ENCODE measurements at regions not wholly inside any gene's neighbourhood (a gene's known extent, or its start where the extent isn't known, plus 50 kb on each side); places are given as distances from the start of the nearest gene placed in this dataset.
A peak's percentile ranks its signal among the peaks of the same experiment; 100 is the strongest.

- in situ Hi-C loops (cut with HindIII; ENCODE audit: low pct_ligation_motif_present, low sequenced_read_pairs), result no loop called here
- Histone ChIP-seq H3K27ac (no peak overlapping the region), H3K27me3 (replicated peaks) (no peaks in the 10 kb centered on the region), H3K4me3 (ENCODE audit: low read depth, low read length) (no peak overlapping the region), H3K36me3 (replicated peaks) (no peaks in the 10 kb centered on the region)
- TF ChIP-seq CTCF (IDR thresholded peaks at IDR 0.05; ENCODE audit: low read depth, low read length, missing control alignments), result peak; percentile 25
- peak; percentile 75 for DNase-seq
Observed at GRCh38 chr1:31127266-31127665, 61.7 kb upstream of the PUM1 start.

DNA sequence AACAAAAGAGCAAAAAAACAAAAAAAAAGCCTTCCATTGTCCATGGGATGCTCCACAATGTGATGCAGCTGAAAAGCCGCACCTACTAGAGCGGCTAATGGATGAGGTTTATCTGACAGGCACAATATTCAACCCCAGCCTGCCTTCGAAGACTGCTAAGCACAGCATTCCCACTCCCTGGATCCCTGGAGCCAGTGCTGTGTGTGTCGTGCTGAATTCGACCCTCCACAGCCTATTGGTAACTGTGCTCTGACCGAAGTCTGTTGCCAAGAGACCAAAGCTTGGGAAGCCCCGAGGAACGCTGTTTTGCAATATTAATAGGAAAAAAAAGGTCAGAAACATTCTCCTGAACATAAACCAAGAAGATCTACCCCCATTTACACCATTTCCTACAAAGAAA, 57.2 kb upstream of the PUM1 start:
- DNase-seq, result no peak
- TF ChIP-seq CTCF (IDR thresholded peaks at IDR 0.05; ENCODE audit: low read depth, low read length, missing control alignments), result no peak
- Histone ChIP-seq H3K36me3 (replicated peaks) (no peaks in the 10 kb centered on the region), H3K27ac (no peak overlapping the region), H3K27me3 (replicated peaks) (no peaks in the 10 kb centered on the region), H3K4me3 (ENCODE audit: low read depth, low read length) (no peak overlapping the region)
- in situ Hi-C loops (cut with HindIII; ENCODE audit: low pct_ligation_motif_present, low sequenced_read_pairs), result no loop called here

- in situ Hi-C loops (cut with HindIII; ENCODE audit: low pct_ligation_motif_present, low sequenced_read_pairs), result no loop called here
- DNase-seq, result no peak
Observed at GRCh38 chr1:31122101-31122735, 56.7 kb upstream of the PUM1 start.

GRCh38 chr1:31120783-31121180, 55.3 kb upstream of the PUM1 start:
- Histone ChIP-seq H3K36me3 (replicated peaks) (no peaks in the 10 kb centered on the region), H3K4me3 (ENCODE audit: low read depth, low read length) (no peak overlapping the region), H3K27ac (no peak overlapping the region), H3K27me3 (replicated peaks) (no peaks in the 10 kb centered on the region)
- no peak for DNase-seq
- TF ChIP-seq CTCF (IDR thresholded peaks at IDR 0.05; ENCODE audit: low read depth, low read length, missing control alignments), result no peak
- in situ Hi-C loops (cut with HindIII; ENCODE audit: low pct_ligation_motif_present, low sequenced_read_pairs), result no loop called here

More at GRCh38 chr1:31122101-31122735, 56.7 kb upstream of the PUM1 start:
- H3K27me3 ChIP-seq (replicated peaks), result no peaks in the 10 kb centered on the region
- H3K4me3 ChIP-seq (ENCODE audit: low read depth, low read length), result no peak overlapping the region
- H3K27ac ChIP-seq, result no peak overlapping the region
- H3K36me3 ChIP-seq (replicated peaks), result no peaks in the 10 kb centered on the region
- no peak for TF ChIP-seq CTCF (IDR thresholded peaks at IDR 0.05; ENCODE audit: low read depth, low read length, missing control alignments)

GRCh38 chr1:31116022-31116421, 50.5 kb upstream of the PUM1 start:
- no peaks in the 10 kb centered on the region for H3K36me3 ChIP-seq (replicated peaks)
- in situ Hi-C loops (cut with HindIII; ENCODE audit: low pct_ligation_motif_present, low sequenced_read_pairs), result no loop called here
- no peak overlapping the region for H3K4me3 ChIP-seq (ENCODE audit: low read depth, low read length)
- DNase-seq, result no peak
- H3K27ac ChIP-seq, result no peak overlapping the region
- TF ChIP-seq CTCF (IDR thresholded peaks at IDR 0.05; ENCODE audit: low read depth, low read length, missing control alignments), result no peak
- H3K27me3 ChIP-seq (replicated peaks), result no peaks in the 10 kb centered on the region

Measured in brain microvascular endothelial cell (primary cell).